NOMO-1 treated with DMSO at 0.1 percent for 48 hours (cell line): ENCODE measurements at regions not wholly inside any gene's neighbourhood (a gene's known extent, or its start where the extent isn't known, plus 50 kb on each side); places are given as distances from the start of the nearest gene placed in this dataset.
"Not testable (repeated sequence)": the region's sequence is repeated elsewhere in the genome, so short reads cannot be mapped to it uniquely, and the experiment has no call there.

Experiments used
- DNase-seq: peaks from one replicate; lab custom pipeline; 2025; ENCODE audit not compliant: unreplicated experiment; lab: John Stamatoyannopoulos, UW

DNA sequence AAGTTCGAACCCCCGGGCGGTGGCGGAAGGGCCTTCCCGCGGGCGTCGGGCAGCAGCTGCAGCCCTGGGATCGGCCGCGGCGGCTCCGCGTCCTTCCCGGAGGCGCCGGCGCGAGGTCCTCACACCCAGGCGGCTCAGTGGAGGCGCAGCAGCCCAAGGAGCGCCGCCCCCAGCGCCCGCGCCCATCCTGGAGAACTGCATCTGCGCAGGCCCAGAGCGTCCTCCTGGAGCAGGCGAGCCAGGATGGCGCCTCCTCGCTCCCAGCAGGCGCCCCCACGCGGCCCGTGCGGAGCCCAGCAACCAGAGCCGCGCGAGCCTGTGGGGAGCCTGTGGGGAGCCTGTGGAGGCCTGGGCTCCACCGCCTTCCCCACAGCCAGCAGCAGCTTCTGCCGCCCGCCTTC lies 872.5 kb downstream of the TMEM121 start:
- DNase-seq = not testable (repeated sequence)

DNA sequence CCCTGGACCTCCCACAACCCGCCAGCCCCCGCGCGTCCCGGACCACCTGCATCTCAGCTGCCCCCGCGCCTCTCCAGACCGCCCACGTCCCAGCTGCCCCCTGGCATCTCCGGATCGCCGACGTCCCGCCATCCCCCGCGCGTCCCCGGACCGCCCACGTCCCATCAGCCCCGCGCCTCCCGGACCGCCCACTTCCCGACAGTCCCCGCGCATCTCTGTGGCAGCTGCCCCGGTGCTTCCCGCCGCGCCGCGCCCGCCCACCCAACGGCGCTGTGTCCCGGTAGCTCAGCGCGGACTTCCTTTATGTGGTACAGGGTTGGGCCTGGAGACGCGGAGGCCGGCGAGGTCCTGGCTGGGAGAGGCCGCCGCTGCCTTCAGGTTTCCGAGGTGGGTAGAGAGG lies 874.9 kb downstream of the TMEM121 start:
- DNase-seq = not testable (repeated sequence)

DNA sequence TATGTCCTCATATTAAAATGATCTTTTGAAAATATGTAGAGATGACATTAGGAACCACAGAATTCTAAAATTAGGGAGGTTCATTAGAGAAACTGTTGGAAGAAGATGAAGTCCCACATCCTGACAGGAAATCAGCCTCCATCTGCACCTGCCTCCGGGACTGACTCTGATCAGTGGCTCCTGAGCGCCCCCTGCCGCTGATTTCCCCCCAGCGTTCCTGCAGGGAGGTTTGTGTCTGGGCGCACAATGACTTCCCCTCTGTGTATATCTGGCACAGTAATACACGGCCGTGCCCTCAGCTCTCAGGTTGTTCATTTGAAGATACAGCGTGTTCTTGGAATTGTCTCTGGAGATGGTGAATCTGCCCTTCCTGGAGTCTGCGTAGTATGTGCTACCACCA lies 883.8 kb downstream of the TMEM121 start:
- DNase-seq = not testable (repeated sequence)

DNA sequence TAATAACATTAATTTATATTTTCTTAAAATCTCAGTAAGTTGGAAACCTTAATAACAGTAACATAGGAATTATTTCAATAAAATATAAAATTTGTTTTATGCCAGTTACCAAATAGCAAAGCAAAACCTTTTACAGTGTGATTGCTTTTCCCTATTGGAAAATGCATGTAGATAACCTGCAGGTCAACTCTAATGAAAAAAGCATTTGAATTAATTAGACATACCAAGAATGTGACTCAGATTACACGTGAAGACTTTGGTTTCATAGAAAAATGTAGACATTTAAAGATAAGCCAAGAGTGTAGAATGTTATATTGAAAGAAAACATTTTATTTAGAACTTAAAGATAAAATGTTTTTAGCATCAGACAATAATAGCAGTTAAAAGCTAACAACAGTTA lies 888.1 kb downstream of the TMEM121 start:
- no peak for DNase-seq

DNA sequence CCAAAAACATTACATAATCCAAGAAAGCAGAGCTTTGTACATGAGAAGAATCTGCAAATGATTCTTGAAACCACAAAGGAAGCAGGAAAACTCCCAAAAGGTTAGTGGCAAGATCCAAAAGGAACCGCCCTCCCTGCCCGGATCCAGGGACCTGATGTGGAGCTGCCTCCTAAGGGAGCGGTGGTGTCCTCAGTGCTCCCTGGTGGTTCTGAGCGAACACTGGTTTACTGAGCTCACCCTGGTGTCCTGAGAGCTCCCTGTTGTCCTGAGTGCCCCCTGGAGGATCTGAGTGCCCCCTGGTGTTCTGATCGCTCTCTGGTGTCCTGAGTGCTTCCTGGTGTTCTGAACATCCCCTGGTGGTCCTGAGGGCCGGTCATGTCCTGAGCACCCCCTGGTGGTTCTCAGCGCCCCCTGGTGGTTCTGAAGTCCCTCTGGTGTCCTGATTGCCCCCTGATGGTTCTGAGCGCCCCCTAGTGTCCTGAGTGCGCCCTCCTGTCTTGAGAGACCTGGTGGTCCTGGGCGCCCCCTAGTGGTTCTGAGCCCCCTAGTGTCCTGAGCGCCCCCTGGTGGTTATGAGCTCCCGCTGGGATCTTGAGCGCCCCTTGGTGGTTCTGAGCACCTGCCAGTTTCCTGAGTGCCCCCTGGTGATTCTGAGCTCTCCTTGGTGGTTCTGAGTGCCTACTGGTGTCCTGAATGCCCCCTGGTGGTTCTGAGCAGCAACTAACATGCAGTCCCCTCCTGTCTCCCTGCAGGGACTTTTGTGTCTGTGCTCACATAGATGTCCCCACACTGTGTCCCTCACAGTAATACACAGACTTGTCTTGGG lies 891.1 kb downstream of the TMEM121 start:
- peak; percentile 31 for DNase-seq

DNA sequence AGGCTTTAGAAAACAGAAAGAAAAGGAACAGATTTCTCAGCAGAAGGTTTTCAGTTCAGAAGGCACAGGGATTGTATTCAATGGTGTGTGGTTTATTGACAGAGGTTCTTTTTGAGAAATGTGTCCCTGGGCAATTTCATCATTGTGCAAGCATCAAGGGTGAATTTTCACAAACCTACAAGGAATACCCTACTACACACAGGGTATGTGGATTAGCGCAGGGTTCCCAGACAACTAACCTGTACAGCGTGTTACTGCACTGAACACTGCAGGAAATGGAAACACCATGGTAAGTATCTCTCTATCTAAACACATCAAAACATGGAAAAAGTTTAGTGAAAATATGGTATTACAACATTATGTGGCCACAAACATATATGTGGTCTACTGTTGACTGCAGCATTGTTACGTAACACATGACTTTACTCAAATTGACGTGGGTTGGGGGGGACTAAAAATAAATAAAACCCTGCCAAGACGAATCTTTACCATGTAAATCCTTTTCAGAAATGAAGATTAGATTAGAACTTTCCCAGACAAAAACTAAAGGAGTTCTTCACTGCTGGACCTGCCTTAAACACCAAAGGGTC lies 893.1 kb downstream of the TMEM121 start:
- DNase-seq = peak; percentile 34

DNA sequence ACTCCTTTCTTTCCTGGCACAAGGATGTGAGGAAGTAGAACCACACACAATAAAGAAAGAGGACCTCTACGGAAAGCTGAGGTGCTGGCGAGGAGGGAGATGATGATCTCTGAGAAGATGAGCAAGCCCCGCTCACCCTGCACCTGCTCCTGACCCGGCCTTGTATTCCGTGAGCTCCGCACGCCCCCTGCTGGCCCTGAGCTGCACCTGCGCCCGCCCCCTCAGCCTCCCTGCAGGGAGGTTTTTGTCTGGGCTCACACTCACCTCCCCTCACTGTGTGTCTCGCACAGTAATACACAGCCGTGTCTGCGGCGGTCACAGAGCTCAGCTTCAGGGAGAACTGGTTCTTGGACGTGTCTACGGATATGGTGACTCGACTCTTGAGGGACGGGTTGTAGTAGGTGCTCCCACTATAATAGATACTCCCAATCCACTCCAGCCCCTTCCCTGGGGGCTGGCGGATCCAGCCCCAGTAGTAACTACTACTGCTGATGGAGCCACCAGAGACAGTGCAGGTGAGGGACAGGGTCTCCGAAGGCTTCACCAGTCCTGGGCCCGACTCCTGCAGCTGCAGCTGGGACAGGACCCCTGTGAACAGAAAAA lies 895.1 kb downstream of the TMEM121 start:
- DNase-seq = peak; percentile 30

DNA sequence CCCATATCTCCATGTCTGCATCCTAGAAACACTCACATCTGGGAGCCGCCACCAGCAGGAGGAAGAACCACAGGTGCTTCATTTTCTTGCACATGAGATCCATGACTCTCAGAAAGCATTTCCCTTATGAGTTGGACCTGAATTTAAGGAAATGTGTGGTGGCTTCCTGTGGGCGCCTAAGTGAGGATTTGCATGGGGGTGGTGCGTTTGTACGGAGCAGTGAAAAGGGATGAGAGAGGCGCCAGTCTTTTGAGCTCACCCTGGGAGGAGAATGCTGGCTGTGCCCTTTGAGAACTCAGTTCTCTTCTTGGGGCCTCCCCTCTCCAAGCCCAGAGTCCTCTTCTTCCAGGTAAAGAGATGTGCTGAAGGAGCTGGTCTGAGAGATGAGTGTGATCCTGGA lies 895.7 kb downstream of the TMEM121 start:
- DNase-seq = no peak

DNA sequence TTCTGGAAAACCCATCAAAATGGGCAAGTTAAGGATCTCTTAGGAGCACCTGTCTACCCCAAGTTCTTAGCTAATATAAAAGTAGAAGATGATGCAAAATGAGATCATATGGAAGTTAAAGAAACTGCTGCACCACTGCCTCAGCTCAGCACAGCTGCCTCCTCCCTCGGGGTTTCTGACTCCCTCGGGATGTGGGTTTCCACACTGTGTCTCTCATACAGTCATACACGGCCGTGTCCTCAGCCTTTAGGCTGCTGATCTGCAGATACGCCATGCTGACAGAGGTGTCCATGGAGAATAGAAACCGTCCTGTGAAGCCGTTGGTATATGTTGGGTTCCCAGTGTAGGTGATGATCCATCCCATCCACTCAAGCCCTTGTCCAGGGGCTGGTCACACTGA lies 898.8 kb downstream of the TMEM121 start:
- not testable (repeated sequence) for DNase-seq

DNA sequence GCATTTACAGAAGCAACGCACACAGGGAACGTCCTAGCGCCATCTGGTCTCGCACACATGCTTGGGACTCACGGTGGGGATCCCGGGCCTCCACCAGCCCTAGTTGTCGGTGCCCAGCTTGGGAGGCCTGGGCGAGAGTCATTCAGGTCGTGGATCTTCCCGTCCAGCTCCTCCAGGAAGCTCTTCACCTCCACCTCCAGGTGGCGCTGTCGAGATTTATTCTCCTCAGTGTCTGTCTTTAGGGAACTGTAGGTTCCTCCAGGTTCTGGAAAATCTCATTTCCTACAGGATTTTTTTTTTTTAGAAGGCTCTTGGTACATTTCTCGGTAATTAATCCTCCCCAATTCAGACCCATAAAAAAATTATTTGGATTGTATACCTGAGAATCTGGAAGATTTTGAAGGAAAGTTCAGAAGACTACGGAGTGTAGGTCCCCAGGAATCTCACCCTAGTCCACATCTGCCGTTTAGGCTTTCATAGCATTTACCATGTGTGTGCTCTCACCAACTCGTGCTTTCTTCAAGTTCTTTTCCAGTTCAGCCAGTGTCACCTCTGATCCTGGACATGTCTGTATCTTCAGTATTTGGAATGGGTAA lies 910.0 kb downstream of the TMEM121 start:
- DNase-seq = no peak

DNA sequence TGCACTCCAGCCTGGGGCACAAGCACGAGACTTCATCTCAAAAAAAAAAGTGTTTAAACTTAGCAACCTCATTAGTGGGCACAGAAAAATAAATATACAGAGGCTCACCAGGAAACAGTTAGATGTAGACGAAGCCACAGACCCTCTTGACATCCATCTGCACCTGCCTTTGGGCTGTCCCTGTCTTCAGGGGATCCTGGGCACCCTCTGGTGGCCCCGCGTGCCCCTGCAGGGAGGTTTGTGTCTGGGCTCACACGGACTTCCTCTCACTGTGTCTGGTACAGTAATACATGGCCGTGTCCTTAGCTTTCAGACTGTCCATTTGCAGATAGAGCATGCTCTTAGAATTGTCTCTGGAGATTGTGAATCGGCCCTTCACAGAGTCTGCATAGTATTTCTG lies 916.5 kb downstream of the TMEM121 start:
- DNase-seq = no peak

DNA sequence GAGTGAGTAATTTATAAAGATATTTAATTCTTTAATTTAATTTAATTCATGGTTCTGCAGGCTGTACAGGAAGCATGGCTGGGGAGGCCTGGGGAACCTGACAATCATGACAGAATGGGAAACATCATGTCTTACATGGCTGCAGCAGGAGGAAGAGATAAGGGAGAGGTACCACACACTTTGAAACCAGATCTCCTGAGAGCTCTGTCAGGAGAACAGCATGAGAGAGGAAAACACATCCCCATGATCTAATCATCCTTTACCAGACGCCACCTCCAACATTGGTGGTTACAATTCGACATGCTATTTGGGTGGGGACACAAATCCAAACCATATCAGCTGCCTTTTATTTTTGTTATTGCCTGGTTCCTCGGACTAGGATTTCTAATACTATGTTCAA lies 928.6 kb downstream of the TMEM121 start:
- no peak for DNase-seq

DNA sequence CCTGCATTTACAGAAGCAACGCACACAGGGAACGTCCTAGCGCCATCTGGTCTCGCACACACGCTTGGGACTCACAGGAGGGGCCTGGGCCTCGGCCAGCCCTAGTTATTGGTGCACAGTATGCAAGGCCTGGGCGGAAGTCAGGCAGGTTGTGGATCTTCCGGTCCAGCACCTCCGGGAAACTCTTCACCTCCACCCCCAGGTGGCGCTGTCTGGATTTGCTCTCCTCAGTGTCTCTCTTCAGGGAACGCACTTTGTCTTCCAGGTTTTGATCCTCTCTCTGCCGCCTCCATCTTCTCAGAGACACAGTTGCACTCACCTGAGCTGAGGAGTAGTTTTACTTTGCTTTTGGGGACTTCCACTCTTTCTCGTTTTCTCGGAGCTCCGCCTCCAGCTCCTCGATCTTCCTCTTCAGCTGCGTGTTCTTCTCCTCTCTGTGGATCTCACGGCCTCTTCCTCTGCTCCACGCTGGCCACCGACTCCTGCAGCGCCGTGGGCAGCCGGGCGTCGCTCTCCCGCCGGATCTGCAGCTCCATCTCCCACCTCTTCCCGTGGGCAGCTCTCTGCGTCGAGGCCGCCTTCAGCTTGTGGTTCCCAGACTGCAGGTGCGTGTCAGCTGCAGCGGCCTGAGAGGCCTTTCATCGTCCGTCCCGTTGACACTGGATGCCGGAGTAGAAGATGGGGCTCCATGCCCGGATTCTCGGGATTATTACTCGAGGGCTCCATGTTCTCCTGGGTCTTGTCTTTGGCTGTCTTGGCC lies 933.8 kb downstream of the TMEM121 start:
- no peak for DNase-seq

DNA sequence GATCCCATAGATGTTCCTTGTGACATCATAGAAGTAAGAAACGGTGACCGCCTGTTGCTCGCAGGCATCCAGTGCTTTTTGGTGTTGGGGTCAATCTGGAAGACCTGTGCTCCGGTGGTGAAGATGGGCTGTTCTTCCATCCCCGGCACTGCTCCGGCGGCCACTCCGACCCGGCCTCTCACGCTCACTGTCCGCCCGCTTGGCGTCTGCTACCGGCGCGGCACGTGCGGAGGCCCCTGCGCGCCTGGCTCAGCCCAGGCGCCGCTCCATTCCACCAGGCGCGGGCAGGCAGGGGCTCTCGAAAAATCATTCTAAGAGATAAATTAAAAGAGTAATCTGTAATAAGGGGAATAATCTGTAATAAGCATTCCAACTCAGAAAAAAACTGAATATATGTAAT lies 934.5 kb downstream of the TMEM121 start:
- DNase-seq = no peak

DNA sequence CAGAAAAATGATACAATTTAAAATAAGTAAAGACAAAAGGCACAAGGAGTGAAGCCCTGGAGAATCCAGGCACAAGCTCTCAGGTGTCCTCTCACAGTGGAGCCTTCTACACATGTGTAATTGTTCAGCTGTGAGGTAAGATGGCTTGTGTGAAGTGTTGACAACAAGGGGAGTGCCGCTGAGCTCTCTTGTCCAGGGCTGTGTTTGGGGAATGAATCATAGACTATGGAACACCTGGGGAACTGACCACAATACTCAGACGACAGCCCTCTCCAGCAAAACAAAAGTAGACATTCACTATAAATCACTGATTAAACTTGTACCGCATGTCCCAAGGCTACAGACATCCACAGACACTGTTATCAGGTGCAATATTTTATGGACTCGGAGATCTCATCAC lies 940.1 kb downstream of the TMEM121 start:
- DNase-seq = not testable (repeated sequence)

DNA sequence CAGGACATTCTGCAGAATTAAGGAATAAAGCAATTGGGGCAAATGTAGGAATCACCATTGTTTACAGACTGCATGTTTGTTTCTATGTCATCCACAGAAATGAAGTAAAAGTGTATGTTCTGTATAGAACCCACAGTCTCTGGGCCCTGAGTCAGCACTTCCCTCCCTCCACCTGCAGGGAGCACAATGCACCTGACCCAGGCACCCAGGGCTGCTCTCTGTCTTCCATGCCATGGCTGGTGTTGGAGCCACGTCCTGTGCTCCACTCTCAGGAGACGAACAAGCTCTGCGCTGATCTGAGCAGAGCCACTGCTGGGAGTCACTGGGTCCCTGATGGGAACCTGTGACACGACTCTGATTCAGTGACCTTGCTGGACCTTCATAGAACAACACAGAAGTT lies 942.5 kb downstream of the TMEM121 start:
- not testable (repeated sequence) for DNase-seq

DNA sequence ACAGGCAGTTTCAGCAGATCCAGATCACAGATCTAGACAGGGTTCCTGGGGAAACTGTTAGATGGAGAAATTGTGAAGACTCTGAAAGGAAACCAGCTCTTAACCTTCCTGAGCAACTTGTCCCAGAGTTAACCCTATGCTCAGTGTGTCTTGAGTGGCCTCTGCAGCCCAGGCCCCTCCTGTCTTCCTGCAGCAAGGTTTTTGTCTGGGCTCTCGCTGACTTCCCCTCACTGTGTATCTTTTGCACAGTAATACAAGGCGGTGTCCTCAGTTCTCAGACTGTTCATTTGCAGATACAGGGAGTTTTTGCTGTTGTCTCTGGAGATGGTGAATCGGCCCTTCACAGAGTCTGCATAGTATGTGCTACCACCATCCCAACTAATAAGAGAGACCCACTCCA lies 943.6 kb downstream of the TMEM121 start:
- DNase-seq = not testable (repeated sequence)

DNA sequence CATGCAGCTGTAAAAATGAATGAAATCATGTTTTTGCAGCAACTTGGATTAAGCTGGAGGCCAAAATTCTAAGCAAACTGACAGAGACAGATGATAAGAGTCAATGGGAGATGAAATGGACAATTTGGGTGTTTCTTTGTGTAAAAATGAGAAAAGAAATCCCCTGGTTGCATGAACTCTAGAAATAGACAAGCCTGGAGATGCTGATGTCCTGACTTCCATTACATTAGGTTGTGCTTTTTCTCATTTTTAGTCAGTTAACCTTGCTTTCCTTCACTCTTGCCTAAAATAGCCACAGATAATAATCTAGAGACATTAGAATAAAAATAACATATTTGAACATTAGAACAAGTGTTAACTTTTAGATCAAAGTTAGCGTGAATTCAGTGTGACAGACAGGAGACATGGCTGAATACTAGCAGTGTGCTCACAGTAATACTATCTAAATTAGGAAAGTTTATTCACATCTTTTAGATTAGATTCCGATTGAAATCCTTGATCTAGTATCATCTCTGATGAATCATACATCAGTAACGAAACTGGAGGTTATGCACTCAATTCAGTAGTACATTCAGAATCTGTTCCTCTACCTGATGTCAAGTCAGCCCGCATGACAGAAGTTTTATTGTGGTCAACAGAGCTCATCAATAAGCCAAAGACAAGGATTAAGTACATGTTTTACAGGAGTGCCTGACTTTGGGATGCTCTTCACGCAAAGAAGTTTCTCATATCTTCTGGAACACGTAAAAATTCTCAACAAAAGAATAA lies 948.1 kb downstream of the TMEM121 start:
- DNase-seq = not testable (repeated sequence)

DNA sequence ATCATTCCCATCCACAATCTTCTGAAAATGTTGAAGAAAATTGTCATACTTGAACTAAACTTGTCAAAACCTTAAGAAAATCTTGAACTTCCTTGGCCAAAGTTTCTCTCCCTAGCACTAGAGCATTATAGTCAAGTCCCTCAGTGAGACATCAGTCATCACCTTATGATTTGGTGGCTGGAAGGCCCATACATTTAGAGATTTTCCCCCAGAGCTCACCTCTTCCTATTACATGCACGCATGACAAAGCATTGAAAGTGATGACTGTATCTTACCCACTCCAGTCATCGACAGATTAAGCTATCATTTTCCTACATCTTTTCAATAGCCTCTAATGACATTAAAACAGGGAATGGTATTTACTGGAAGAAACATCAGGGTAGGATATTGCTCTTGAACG lies 948.8 kb downstream of the TMEM121 start:
- DNase-seq = not testable (repeated sequence)

DNA sequence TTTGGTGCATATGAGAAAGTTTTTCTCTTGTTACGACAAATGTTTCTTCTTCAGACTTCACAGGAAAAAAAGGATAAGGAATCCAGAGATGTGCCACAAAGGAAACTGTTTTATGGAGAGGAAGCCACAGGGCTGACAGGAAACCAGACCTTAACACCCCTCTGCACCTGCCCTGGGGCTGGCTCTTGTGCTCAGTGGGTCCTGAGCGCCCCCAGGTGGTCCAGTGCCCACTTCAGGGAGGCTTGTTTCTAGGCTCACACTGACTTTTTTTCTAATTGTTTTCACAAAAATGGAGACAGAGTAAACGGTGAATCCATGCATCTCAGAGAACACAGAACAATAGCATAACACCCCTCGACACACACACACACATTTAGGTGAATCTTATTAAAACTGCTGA lies 951.2 kb downstream of the TMEM121 start:
- not testable (repeated sequence) for DNase-seq
